GM21737 (cell line): ENCODE measurements at regions not wholly inside any gene's neighbourhood (a gene's known extent, or its start where the extent isn't known, plus 50 kb on each side); places are given as distances from the start of the nearest gene placed in this dataset.
"Not testable (repeated sequence)": the region's sequence is repeated elsewhere in the genome, so short reads cannot be mapped to it uniquely, and the experiment has no call there.

Experiments
- ATAC-seq: cut with Tn5 transposase; IDR thresholded peaks from one replicate; pipeline ENCODE4 v1.9.1; 2021; ENCODE audit warnings: mild to moderate bottlenecking, moderate library complexity; ENCODE audit not compliant: unreplicated experiment

- not testable (repeated sequence) for ATAC-seq
Observed at GRCh38 chr13:97772466-97772865, 181.0 kb upstream of the IPO5 start.

- not testable (repeated sequence) for ATAC-seq
Observed at GRCh38 chr13:97774391-97775100, 178.9 kb upstream of the IPO5 start.

GRCh38 chr13:97780486-97780885, 173.0 kb upstream of the IPO5 start:
- ATAC-seq = no peak

- ATAC-seq = no peak
Observed at GRCh38 chr13:97781891-97782305, 171.6 kb upstream of the IPO5 start.

GRCh38 chr13:97786510-97786909, 167.0 kb upstream of the IPO5 start:
- no peak for ATAC-seq

- ATAC-seq = no peak
Observed at GRCh38 chr13:97797553-97797952, 155.9 kb upstream of the IPO5 start.

- ATAC-seq = no peak
Observed at GRCh38 chr13:97798171-97798821, 155.2 kb upstream of the IPO5 start.

GRCh38 chr13:97798836-97799235, 154.6 kb upstream of the IPO5 start:
- no peak for ATAC-seq

GRCh38 chr13:97802213-97802612, 151.3 kb upstream of the IPO5 start:
- ATAC-seq = no peak

GRCh38 chr13:97809576-97809975, 143.9 kb upstream of the IPO5 start:
- ATAC-seq = no peak

GRCh38 chr13:97810152-97810551, 143.3 kb upstream of the IPO5 start:
- ATAC-seq = no peak

- no peak for ATAC-seq
Observed at GRCh38 chr13:97822377-97822776, 131.1 kb upstream of the IPO5 start.

- no peak for ATAC-seq
Observed at GRCh38 chr13:97826421-97827012, 127.0 kb upstream of the IPO5 start.

- no peak for ATAC-seq
Observed at GRCh38 chr13:97834250-97834649, 119.2 kb upstream of the IPO5 start.

GRCh38 chr13:97843189-97843588, 110.3 kb upstream of the IPO5 start:
- ATAC-seq = no peak

GRCh38 chr13:97844151-97844550, 109.3 kb upstream of the IPO5 start:
- no peak for ATAC-seq

- no peak for ATAC-seq
Observed at GRCh38 chr13:97848886-97849285, 104.6 kb upstream of the IPO5 start.

GRCh38 chr13:97849305-97849704, 104.2 kb upstream of the IPO5 start:
- peak; percentile 85 for ATAC-seq

GRCh38 chr13:97851269-97851668, 102.2 kb upstream of the IPO5 start:
- ATAC-seq = no peak

GRCh38 chr13:97852181-97852874, 101.1 kb upstream of the IPO5 start:
- ATAC-seq = no peak

- ATAC-seq = no peak
Observed at GRCh38 chr13:97853550-97853949, 99.9 kb upstream of the IPO5 start.
